22Rv1 (cell line): ENCODE measurements at regions not wholly inside any gene's neighbourhood (a gene's known extent, or its start where the extent isn't known, plus 50 kb on each side); places are given as distances from the start of the nearest gene placed in this dataset.

ENCODE experiments used
- H3K27ac ChIP-seq: fragments of 450-650 bp; 2 replicates; pipeline ENCODE4 v1.5.1; 2017
- ZFX ChIP-seq: fragments of 450-650 bp; IDR thresholded peaks from 2 replicates; pipeline ENCODE4 v1.6.1; 2017; ENCODE audit warnings: antibody characterized with exemption, borderline replicate concordance
- TF ChIP-seq, protein P1 (sequence below): fragments of 450-650 bp; IDR thresholded peaks from 2 replicates; pipeline ENCODE4 v1.5.1; 2017; ENCODE audit warnings: mild to moderate bottlenecking

DNA sequence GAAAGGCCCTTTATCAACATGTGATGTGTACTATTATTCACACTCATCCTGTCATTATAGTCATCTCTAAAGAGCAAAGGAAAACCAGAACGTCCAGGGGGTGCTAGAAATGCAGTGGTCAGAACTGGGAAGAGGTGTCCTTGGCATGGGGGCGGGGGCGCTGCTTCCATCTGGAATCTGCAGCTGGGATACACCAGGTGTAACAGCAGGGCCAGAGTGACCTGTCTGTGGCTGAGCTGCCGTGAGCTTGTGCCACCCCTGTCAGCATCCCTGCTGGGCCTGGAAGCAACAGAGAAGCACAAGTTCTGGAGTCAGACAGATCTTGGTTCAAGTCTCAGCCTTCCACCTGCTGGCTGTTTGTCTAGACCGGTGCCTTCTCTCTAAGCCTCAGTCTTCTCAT lies 263.3 kb upstream of the MVB12B start:
- no peak for TF ChIP-seq ZFX
- TF ChIP-seq, protein P1, sequence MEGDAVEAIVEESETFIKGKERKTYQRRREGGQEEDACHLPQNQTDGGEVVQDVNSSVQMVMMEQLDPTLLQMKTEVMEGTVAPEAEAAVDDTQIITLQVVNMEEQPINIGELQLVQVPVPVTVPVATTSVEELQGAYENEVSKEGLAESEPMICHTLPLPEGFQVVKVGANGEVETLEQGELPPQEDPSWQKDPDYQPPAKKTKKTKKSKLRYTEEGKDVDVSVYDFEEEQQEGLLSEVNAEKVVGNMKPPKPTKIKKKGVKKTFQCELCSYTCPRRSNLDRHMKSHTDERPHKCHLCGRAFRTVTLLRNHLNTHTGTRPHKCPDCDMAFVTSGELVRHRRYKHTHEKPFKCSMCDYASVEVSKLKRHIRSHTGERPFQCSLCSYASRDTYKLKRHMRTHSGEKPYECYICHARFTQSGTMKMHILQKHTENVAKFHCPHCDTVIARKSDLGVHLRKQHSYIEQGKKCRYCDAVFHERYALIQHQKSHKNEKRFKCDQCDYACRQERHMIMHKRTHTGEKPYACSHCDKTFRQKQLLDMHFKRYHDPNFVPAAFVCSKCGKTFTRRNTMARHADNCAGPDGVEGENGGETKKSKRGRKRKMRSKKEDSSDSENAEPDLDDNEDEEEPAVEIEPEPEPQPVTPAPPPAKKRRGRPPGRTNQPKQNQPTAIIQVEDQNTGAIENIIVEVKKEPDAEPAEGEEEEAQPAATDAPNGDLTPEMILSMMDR, result no peak
- H3K27ac ChIP-seq, result no peak overlapping the region

DNA sequence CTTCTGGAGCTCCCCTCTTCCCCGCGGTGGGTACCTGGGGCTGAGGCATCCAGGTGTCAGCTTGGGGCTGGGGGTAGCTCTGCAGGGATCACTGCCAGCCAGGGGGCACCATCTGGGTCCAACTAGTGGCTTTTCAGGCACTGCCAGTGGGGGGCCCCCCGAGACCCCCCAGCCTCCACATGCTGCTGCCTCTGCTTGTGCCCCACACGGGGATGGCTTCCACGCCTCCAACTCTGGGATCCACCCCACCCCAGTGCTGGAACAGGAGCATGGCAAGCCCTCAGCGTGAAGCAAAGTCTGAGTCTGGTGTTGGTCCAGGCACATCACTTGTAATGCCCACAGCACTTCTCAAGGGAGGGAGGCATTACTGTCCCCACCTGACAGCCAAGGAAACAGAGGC lies 260.5 kb upstream of the MVB12B start:
- TF ChIP-seq ZFX, result no peak
- TF ChIP-seq, protein P1, result no peak
- H3K27ac ChIP-seq, result no peak overlapping the region

DNA sequence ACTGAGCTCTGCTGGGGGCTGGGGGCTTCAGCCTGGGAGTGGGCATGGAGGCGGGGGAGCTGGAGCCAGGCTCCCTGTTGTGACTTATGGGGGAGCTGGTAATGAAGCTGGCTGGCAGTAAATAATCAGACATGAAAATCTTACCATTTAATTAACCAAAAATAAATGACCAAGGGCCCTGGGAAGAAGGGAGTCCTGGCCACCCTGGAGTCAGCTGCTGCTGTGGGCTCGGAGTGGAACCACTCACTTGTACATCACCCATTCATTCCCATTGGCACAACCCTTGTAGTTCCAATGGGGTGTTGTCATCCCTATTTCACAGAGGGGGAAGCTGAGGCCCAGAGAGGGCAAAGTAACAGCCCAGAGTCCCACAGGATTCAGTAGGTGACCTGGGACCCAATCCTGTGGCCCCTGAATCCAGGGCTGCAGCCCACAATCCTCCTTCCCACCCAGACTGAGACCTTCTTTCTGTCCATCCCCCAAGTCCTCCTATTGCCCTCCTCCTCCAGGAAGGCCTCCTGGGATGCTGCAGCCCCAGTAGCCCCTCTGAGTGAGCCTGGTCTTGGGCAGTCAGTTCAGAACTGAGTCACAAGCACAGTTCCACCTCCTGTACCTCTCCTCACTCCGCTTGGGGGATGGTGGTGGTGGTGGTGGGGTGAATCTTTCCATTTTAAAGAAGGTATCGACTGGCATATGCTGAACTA lies 259.4 kb upstream of the MVB12B start:
- no peak for TF ChIP-seq ZFX
- TF ChIP-seq, protein P1, result no peak
- H3K27ac ChIP-seq, result no peak overlapping the region

DNA sequence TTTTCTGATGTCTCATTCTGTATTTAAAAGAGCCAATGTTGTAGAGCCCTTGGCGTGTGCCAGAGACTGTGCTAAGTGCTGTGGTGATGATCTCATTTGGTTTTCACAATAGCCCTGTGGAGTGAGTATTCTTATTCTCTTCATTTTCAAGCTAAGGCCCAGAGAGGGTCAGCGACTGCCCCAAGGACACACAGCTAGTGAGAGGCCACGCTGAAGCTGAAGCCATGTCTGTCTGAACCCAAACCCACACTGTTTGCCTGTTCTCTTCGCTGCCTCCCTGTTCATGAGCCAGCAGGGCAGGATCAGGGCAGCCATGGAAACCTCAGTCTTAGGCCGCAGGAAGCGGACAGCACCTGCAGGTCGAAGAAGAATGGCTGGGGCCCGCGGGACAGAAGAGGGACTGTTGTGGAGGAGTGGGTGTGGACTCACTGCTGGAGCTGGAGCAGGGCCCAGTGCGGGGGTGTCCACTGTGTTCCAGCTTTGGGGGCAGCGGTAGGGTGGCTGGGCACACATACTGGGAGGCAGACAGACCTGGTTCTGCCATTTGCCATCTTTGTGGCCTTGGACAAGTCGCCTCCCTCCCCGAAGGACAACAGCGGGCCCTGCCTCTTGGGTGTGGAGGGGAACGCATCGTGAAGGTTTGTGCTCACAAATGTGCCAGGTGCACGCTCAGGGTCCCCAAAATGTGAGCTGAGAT lies 257.9 kb upstream of the MVB12B start:
- no peak for TF ChIP-seq ZFX
- TF ChIP-seq, protein P1, result no peak
- no peak overlapping the region for H3K27ac ChIP-seq

DNA sequence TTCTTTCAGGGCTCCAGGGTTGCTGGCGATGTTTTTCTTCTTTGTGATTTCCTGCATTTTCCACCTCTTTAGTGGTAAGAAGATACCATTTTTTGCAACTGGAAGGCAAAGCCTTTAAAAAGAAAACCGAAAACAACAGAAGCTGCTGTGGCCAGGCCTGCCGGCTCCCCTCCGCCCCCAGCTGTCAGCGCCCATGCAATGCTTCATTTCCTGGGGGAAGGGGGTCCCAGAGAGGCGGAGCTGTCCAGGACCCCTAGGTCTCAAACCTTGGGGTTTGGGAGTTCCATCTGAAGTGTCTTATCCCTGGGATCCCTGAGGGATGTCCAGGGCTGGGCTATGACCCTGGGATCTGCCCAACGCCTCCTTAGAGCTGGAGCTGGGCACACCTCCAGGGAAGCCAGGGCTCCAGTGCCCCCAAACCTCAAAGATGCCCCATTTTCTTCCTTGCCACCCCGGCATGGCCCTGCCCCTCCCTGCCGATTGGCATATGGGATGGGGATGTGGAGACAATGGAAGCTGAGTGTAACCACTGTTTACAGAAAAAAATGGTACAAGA lies 257.2 kb upstream of the MVB12B start:
- H3K27ac ChIP-seq, result no peak overlapping the region
- TF ChIP-seq ZFX, result no peak
- TF ChIP-seq, protein P1, result no peak

DNA sequence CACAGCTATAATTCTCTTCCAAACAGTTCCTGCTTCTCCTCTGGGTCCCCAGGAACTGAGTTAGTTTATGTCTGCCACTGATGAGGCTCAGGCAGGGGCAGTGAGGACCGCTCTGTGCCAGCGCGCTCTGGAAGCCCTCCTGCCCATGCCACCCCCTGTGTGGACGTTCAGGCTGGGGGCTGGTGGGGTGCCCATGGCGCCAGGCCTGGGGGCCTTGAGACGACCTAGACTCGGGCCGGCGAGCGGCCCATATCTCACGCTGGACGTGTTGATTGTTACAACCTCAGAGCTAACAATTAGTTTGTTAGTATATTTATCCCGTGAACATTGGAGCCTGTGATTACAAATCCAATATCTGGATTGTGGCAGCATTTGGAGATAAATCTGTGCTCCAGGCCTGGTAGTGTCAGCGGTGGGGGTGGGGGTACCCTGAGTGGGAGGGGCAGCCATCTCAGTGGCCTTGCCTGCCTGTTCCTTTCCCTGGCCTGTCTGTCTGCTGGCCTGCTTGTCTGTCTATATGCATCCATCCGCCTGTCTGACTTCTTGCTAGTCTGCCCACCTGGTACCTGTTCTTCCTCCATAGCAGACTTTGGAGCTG lies 256.5 kb upstream of the MVB12B start:
- TF ChIP-seq, protein P1, result no peak
- TF ChIP-seq ZFX, result no peak
- no peak overlapping the region for H3K27ac ChIP-seq
